Cerebellar cortex (tissue), 1 donor: ENCODE measurements at regions not wholly inside any gene's neighbourhood (a gene's known extent, or its start where the extent isn't known, plus 50 kb on each side); places are given as distances from the start of the nearest gene placed in this dataset.
A peak's percentile ranks its signal among the peaks of the same experiment; 100 is the strongest.
"Not testable (repeated sequence)": the region's sequence is repeated elsewhere in the genome, so short reads cannot be mapped to it uniquely, and the experiment has no call there.

Source experiments
- DNase-seq: peaks from one replicate; pipeline ENCODE4 v3.0.0-alpha.2; 2015; ENCODE audit warnings: low spot score

- DNase-seq, result not testable (repeated sequence)
Observed at GRCh38 chr10:109809954-109810353, 113.4 kb downstream of the XPNPEP1 start.

GRCh38 chr10:109801191-109801590, 122.1 kb downstream of the XPNPEP1 start:
- DNase-seq, result not testable (repeated sequence)

- no peak for DNase-seq
Observed at GRCh38 chr10:109790647-109791046, 132.7 kb downstream of the XPNPEP1 start.

GRCh38 chr10:109784236-109784635, 139.1 kb downstream of the XPNPEP1 start:
- DNase-seq, result no peak

- no peak for DNase-seq
Observed at GRCh38 chr10:109783286-109783685, 140.0 kb downstream of the XPNPEP1 start.

- no peak for DNase-seq
Observed at GRCh38 chr10:109780997-109781396, 142.3 kb downstream of the XPNPEP1 start.

GRCh38 chr10:109778993-109779392, 144.3 kb downstream of the XPNPEP1 start:
- DNase-seq, result no peak

- DNase-seq, result no peak
Observed at GRCh38 chr10:109774121-109774440, 149.2 kb downstream of the XPNPEP1 start.

GRCh38 chr10:109773288-109774120, 149.8 kb downstream of the XPNPEP1 start:
- peak; percentile 8 for DNase-seq

- DNase-seq, result no peak
Observed at GRCh38 chr10:109770663-109771062, 152.6 kb downstream of the XPNPEP1 start.

- no peak for DNase-seq
Observed at GRCh38 chr10:109769966-109770365, 153.3 kb downstream of the XPNPEP1 start.

- no peak for DNase-seq
Observed at GRCh38 chr10:109765838-109766237, 157.5 kb downstream of the XPNPEP1 start.

GRCh38 chr10:109762555-109762954, 160.8 kb downstream of the XPNPEP1 start:
- no peak for DNase-seq

GRCh38 chr10:109757670-109758069, 165.6 kb downstream of the XPNPEP1 start:
- not testable (repeated sequence) for DNase-seq

- DNase-seq, result no peak
Observed at GRCh38 chr10:109746861-109747260, 176.4 kb downstream of the XPNPEP1 start.

- DNase-seq, result no peak
Observed at GRCh38 chr10:109744020-109744419, 179.3 kb downstream of the XPNPEP1 start.

- DNase-seq, result no peak
Observed at GRCh38 chr10:109743574-109743973, 179.7 kb downstream of the XPNPEP1 start.

GRCh38 chr10:109743146-109743545, 180.2 kb downstream of the XPNPEP1 start:
- no peak for DNase-seq

- DNase-seq, result no peak
Observed at GRCh38 chr10:109741712-109742111, 181.6 kb downstream of the XPNPEP1 start.

GRCh38 chr10:109740436-109740835, 182.9 kb downstream of the XPNPEP1 start:
- no peak for DNase-seq

- DNase-seq, result no peak
Observed at GRCh38 chr10:109737626-109738025, 185.7 kb downstream of the XPNPEP1 start.

GRCh38 chr10:109737009-109737408, 186.3 kb downstream of the XPNPEP1 start:
- no peak for DNase-seq

- no peak for DNase-seq
Observed at GRCh38 chr10:109735776-109736175, 187.5 kb downstream of the XPNPEP1 start.
